ENCODE measurements at regions not wholly inside any gene's neighbourhood (a gene's known extent, or its start where the extent isn't known, plus 50 kb on each side); places are given as distances from the start of the nearest gene placed in this dataset.

- ChIA-PET POLR2A (no interaction called here), CTCF (no interaction called here)
- Histone ChIP-seq H3K9ac (ENCODE audit: low read length) (no peak overlapping the region), H3K4me2 (replicated peaks; ENCODE audit: low read depth, low read length, poor library complexity, severe bottlenecking) (no peak overlapping the region), H3K27ac (ENCODE audit: low read length in 2 of 2) (no peak overlapping the region), H3K4me1 (ENCODE audit: control insufficient read depth in 2 of 2, insufficient read depth in 2 of 2, low read length in 2 of 2) (no peaks in the 10 kb centered on the region), H3K9me3 (ENCODE audit: control extremely low read depth in 1 of 3, control insufficient read depth in 2 of 3, insufficient read depth in 1 of 3, low read length in 2 of 3) (peaks cover 0 to 14% (median 0%) of the 10 kb centered on the region in 3 donors), H3K79me2 (ENCODE audit: control insufficient read depth, insufficient read depth, low read length) (no peaks in the 10 kb centered on the region), H3K36me3 (replicated peaks in 1 of 2; ENCODE audit: control extremely low read depth in 1 of 2, control insufficient read depth in 1 of 2, extremely low read depth in 1 of 2, insufficient read depth in 2 of 2, low read length in 1 of 2) (no peaks in the 10 kb centered on the region), H3K4me3 (ENCODE audit: control extremely low read depth in 1 of 5, extremely low read depth in 1 of 5, insufficient read depth in 1 of 5, low read depth in 2 of 5, low read length in 4 of 5) (no peak overlapping the region), H3K27me3 (replicated peaks in 1 of 4; ENCODE audit: control extremely low read depth in 1 of 4, control insufficient read depth in 3 of 4, insufficient read depth in 4 of 4, low read length in 3 of 4) (peaks cover 0 to 5% (median 0%) of the 10 kb centered on the region in 4 experiments), H2AFZ (ENCODE audit: insufficient read depth, low read depth, low read length, poor library complexity, severe bottlenecking) (no peak overlapping the region), H4K20me1 (ENCODE audit: control insufficient read depth, insufficient read depth, low read length, poor library complexity, severe bottlenecking) (no peaks in the 10 kb centered on the region)
- intact Hi-C loops (cut with micrococcal nuclease): no loop called here
- DNase-seq (no peak), ATAC-seq (ENCODE audit: low read depth) (no peak)
- peaks cover 18% of the 10 kb centered on the region for H3K27me3 Mint-ChIP-seq
- WGBS (ENCODE audit: insufficient coverage): 57% methylated on average over 14 of the region's 20 CpGs
- H3K4me1 Mint-ChIP-seq: no peaks in the 10 kb centered on the region
- H3K4me3 Mint-ChIP-seq: no peak overlapping the region
- H3K27ac Mint-ChIP-seq: no peak overlapping the region
- TF ChIP-seq CTCF (IDR thresholded peaks at IDR 0.05): no peak
- peaks cover 3% of the 10 kb centered on the region for H3K9me3 Mint-ChIP-seq (ENCODE audit: insufficient read depth)
Measured at GRCh38 chr2:16013359-16013911, 73.1 kb downstream of the MYCN start.

GRCh38 chr2:16012626-16013358, 72.4 kb downstream of the MYCN start:
- no peaks in the 10 kb centered on the region for H3K4me1 ChIP-seq (ENCODE audit: control insufficient read depth in 2 of 2, insufficient read depth in 2 of 2, low read length in 2 of 2)
- WGBS (ENCODE audit: insufficient coverage): 54% methylated on average over 17 of the region's 19 CpGs
- Mint-ChIP-seq H3K27me3 (peaks cover 18% of the 10 kb centered on the region), H3K27ac (no peak overlapping the region), H3K4me1 (no peaks in the 10 kb centered on the region), H3K9me3 (ENCODE audit: insufficient read depth) (peaks cover 3% of the 10 kb centered on the region), H3K4me3 (no peak overlapping the region)
- TF ChIP-seq EZH2 (IDR thresholded peaks at IDR 0.05; ENCODE audit: borderline replicate concordance, insufficient read depth, low read depth, low read length, poor library complexity, severe bottlenecking) (no peak), CTCF (IDR thresholded peaks at IDR 0.05) (no peak)
- ChIA-PET CTCF (no interaction called here), POLR2A (no interaction called here)
- no peaks in the 10 kb centered on the region for H3K36me3 ChIP-seq (replicated peaks in 1 of 2; ENCODE audit: control extremely low read depth in 1 of 2, control insufficient read depth in 1 of 2, extremely low read depth in 1 of 2, insufficient read depth in 2 of 2, low read length in 1 of 2)
- no peaks in the 10 kb centered on the region for H3K79me2 ChIP-seq (ENCODE audit: control insufficient read depth, insufficient read depth, low read length)
- no peak for DNase-seq
- H3K4me3 ChIP-seq (ENCODE audit: control extremely low read depth in 1 of 5, extremely low read depth in 1 of 5, insufficient read depth in 1 of 5, low read depth in 2 of 5, low read length in 4 of 5): no peak overlapping the region
- ATAC-seq (ENCODE audit: low read depth): no peak
- H3K4me2 ChIP-seq (replicated peaks; ENCODE audit: low read depth, low read length, poor library complexity, severe bottlenecking): no peak overlapping the region
- intact Hi-C loops (cut with micrococcal nuclease): no loop called here
- H4K20me1 ChIP-seq (ENCODE audit: control insufficient read depth, insufficient read depth, low read length, poor library complexity, severe bottlenecking): no peaks in the 10 kb centered on the region
- H3K9me3 ChIP-seq (ENCODE audit: control extremely low read depth in 1 of 3, control insufficient read depth in 2 of 3, insufficient read depth in 1 of 3, low read length in 2 of 3): peaks cover 0 to 14% (median 0%) of the 10 kb centered on the region in 3 donors
- H3K27ac ChIP-seq (ENCODE audit: low read length in 2 of 2): no peak overlapping the region
- peaks cover 0 to 5% (median 0%) of the 10 kb centered on the region in 4 experiments for H3K27me3 ChIP-seq (replicated peaks in 1 of 4; ENCODE audit: control extremely low read depth in 1 of 4, control insufficient read depth in 3 of 4, insufficient read depth in 4 of 4, low read length in 3 of 4)
- no peak overlapping the region for H3K9ac ChIP-seq (ENCODE audit: low read length)
- H2AFZ ChIP-seq (ENCODE audit: insufficient read depth, low read depth, low read length, poor library complexity, severe bottlenecking): no peak overlapping the region

Data from B cell (primary cell).